Vagina (tissue), 2 donors: ENCODE measurements at regions not wholly inside any gene's neighbourhood (a gene's known extent, or its start where the extent isn't known, plus 50 kb on each side); places are given as distances from the start of the nearest gene placed in this dataset.

Experiments used
- DNase-seq, 2 donors: peaks; one replicate each; pipeline ENCODE4 v3.0.0-alpha.2; 2017; ENCODE audit errors: extremely low spot score in 2 of 2
- H3K27ac ChIP-seq: fragments of 200-600 bp; sonication (generic); one replicate; pipeline ENCODE4 v1.5.1; 2019
- H3K27me3 ChIP-seq: fragments of 200-600 bp; sonication (generic); one replicate; pipeline ENCODE4 v1.5.1; 2019
- H3K36me3 ChIP-seq, 2 donors: fragments of 200-600 bp; sonication (generic); one replicate each; pipeline ENCODE4 v1.5.1; 2017 to 2019
- H3K4me1 ChIP-seq: fragments of 200-600 bp; sonication (generic); one replicate; pipeline ENCODE4 v1.5.1; 2019
- H3K4me3 ChIP-seq, 2 donors: fragments of 200-600 bp; sonication (generic); 1 replicate in 1 of 2; 2 replicates in 1 of 2; pipeline ENCODE4 v1.5.1; 2016 to 2019
- H3K9me3 ChIP-seq: fragments of 200-600 bp; sonication (generic); one replicate; pipeline ENCODE4 v1.5.1; 2019
- CTCF ChIP-seq, 3 experiments: fragments of 450-650 bp in 2 of 3; fragments of 200-600 bp in 1 of 3; sonication (generic) in 1 of 3; IDR thresholded peaks; one replicate each; pipeline ENCODE4 v1.5.1; 2017 to 2019; ENCODE audit warnings: antibody characterized with exemption in 3 of 3, mild to moderate bottlenecking in 2 of 3, moderate library complexity in 2 of 3
- POLR2A ChIP-seq, 2 donors: fragments of 450-650 bp; IDR thresholded peaks; one replicate each; pipeline ENCODE4 v1.6.1; 2017; ENCODE audit warnings: antibody characterized with exemption in 2 of 2, mild to moderate bottlenecking in 2 of 2, moderate library complexity in 2 of 2
- POLR2AphosphoS5 ChIP-seq, 2 donors: sonication (generic); formaldehyde crosslinking; IDR thresholded peaks; one replicate each; pipeline ENCODE4 v1.9.0; 2017; ENCODE audit warnings: antibody characterized with exemption in 2 of 2, mild to moderate bottlenecking in 2 of 2, low read depth in 1 of 2; ENCODE audit not compliant: insufficient read depth in 1 of 2
- intact Hi-C: fragments of 100-400 bp; cut with DNase I; formaldehyde crosslinking; loops from one replicate; pipeline ENCODE4 v1.15.1; 2023

GRCh38 chr4:138005486-138005885, 236.7 kb downstream of the SLC7A11 start:
- H3K27ac ChIP-seq, result no peak overlapping the region
- TF ChIP-seq CTCF (IDR thresholded peaks at IDR 0.05) (no peak), POLR2AphosphoS5 (IDR thresholded peaks at IDR 0.05; ENCODE audit: insufficient read depth in 1 of 2, low read depth in 1 of 2) (no peak), POLR2A (IDR thresholded peaks at IDR 0.05) (no peak)
- DNase-seq, result no peak
- H3K4me1 ChIP-seq, result no peaks in the 10 kb centered on the region
- H3K9me3 ChIP-seq, result no peaks in the 10 kb centered on the region
- H3K27me3 ChIP-seq, result no peaks in the 10 kb centered on the region
- H3K36me3 ChIP-seq, result no peaks in the 10 kb centered on the region
- H3K4me3 ChIP-seq, result no peak overlapping the region
- intact Hi-C loops, result no loop called here

GRCh38 chr4:138003248-138003647, 238.9 kb downstream of the SLC7A11 start:
- DNase-seq, result no peak

GRCh38 chr4:137998666-137999429, 243.3 kb downstream of the SLC7A11 start:
- TF ChIP-seq CTCF (IDR thresholded peaks at IDR 0.05) (no peak), POLR2A (IDR thresholded peaks at IDR 0.05) (no peak), POLR2AphosphoS5 (IDR thresholded peaks at IDR 0.05; ENCODE audit: insufficient read depth in 1 of 2, low read depth in 1 of 2) (no peak)
- intact Hi-C loops, result no loop called here
- no peak overlapping the region for H3K27ac ChIP-seq

More at GRCh38 chr4:138003248-138003647, 238.9 kb downstream of the SLC7A11 start:
- no peaks in the 10 kb centered on the region for H3K9me3 ChIP-seq
- H3K4me3 ChIP-seq, result no peak overlapping the region
- no peak overlapping the region for H3K27ac ChIP-seq
- H3K4me1 ChIP-seq, result peaks cover 9% of the 10 kb centered on the region
- TF ChIP-seq POLR2AphosphoS5 (IDR thresholded peaks at IDR 0.05; ENCODE audit: insufficient read depth in 1 of 2, low read depth in 1 of 2) (no peak), POLR2A (IDR thresholded peaks at IDR 0.05) (no peak)
- no peaks in the 10 kb centered on the region for H3K27me3 ChIP-seq
- no peaks in the 10 kb centered on the region for H3K36me3 ChIP-seq
- intact Hi-C loops, result no loop called here

GRCh38 chr4:137997496-137997895, 244.7 kb downstream of the SLC7A11 start:
- H3K27me3 ChIP-seq, result no peaks in the 10 kb centered on the region

More at GRCh38 chr4:137998666-137999429, 243.3 kb downstream of the SLC7A11 start:
- Histone ChIP-seq H3K9me3 (no peaks in the 10 kb centered on the region), H3K4me3 (no peak overlapping the region), H3K27me3 (no peaks in the 10 kb centered on the region), H3K36me3 (no peaks in the 10 kb centered on the region), H3K4me1 (peaks cover 10% of the 10 kb centered on the region)
- no peak for DNase-seq

GRCh38 chr4:137994853-137995252, 247.3 kb downstream of the SLC7A11 start:
- Histone ChIP-seq H3K36me3 (no peaks in the 10 kb centered on the region), H3K27ac (no peak overlapping the region), H3K4me3 (no peak overlapping the region), H3K27me3 (no peaks in the 10 kb centered on the region), H3K9me3 (no peaks in the 10 kb centered on the region), H3K4me1 (peaks cover 10% of the 10 kb centered on the region)
- TF ChIP-seq POLR2A (IDR thresholded peaks at IDR 0.05) (no peak), CTCF (IDR thresholded peaks at IDR 0.05) (no peak), POLR2AphosphoS5 (IDR thresholded peaks at IDR 0.05; ENCODE audit: insufficient read depth in 1 of 2, low read depth in 1 of 2) (no peak)
- intact Hi-C loops, result no loop called here
- DNase-seq, result no peak

More at GRCh38 chr4:137997496-137997895, 244.7 kb downstream of the SLC7A11 start:
- Histone ChIP-seq H3K36me3 (no peaks in the 10 kb centered on the region), H3K4me3 (no peak overlapping the region), H3K4me1 (peaks cover 10% of the 10 kb centered on the region), H3K27ac (no peak overlapping the region), H3K9me3 (no peaks in the 10 kb centered on the region)
- TF ChIP-seq POLR2A (IDR thresholded peaks at IDR 0.05), result no peak
- no peak for TF ChIP-seq POLR2AphosphoS5 (IDR thresholded peaks at IDR 0.05; ENCODE audit: insufficient read depth in 1 of 2, low read depth in 1 of 2)
- no peak for TF ChIP-seq CTCF (IDR thresholded peaks at IDR 0.05)
- intact Hi-C loops, result no loop called here
- no peak for DNase-seq
